Stimulated activated CD4-positive, alpha-beta T cell treated with anti-CD3 and anti-CD28 coated beads, Interleukin-12 subunit alpha, Interleukin-12 subunit beta, amount 100 ng/mL, for 24 hours (primary cell): ENCODE measurements at regions not wholly inside any gene's neighbourhood (a gene's known extent, or its start where the extent isn't known, plus 50 kb on each side); places are given as distances from the start of the nearest gene placed in this dataset.
"Not testable (repeated sequence)": the region's sequence is repeated elsewhere in the genome, so short reads cannot be mapped to it uniquely, and the experiment has no call there.

Source experiments
- DNase-seq, 2 experiments: peaks; one replicate each; pipeline ENCODE4 v3.0.0-alpha.2; 2020; ENCODE audit warnings: low read depth in 2 of 2

GRCh38 chr17:77341069-77341541 lies 200.3 kb downstream of the SEC14L1 start:
- DNase-seq, result no peak

DNA sequence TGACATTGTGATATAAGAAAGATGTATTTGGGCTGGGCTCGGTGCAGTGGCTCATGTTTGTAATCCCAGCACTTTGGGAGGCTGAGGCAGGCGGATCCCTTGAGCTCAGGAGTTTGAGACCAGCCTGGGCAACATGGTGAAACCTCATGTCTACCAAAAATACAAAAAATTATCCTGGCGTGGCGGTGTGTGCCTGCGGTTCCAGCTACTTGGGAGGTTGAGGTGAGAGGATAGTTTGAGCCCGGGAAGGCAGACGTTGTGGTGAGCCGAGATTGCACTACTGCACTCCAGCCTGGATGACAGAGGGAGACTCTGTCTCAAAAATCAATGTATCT lies 201.9 kb downstream of the SEC14L1 start:
- not testable (repeated sequence) for DNase-seq

DNA sequence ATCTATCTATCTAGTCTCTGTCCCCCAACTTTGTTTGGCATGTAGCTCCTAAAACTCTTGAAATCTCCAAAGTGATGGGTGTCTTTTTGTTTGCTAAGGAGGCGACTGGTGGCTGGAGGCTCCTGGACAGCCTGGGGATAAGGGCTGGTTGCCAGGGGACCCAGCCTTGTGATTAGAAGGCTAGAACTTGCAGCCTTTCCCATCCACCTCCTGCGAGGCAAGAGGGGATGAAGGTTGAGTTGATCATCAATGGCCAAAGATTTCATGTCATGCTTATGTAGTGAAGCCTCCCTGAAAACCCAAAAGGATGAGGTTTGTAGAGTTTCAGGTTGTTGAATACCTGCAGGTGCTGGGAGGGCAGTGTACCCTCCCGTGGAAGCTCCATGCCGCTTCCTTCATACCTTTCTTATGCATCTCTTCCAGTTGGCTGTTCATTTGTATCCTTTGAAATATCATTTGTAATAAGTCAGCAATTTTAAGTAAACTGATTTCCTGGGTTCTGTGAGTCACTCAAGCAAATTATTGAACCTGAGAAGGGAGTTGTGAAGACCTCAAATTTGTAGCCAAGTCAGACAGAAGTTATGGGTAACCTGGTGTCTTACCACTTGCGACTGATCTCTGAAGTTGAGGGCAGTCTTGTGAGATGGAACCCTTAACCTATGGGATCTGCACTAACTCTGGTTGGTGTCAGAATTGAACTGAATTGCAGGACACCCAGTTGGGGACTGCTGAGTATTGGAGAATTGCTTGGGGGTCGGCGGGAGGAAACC lies 202.4 kb downstream of the SEC14L1 start:
- DNase-seq, result no peak

DNA sequence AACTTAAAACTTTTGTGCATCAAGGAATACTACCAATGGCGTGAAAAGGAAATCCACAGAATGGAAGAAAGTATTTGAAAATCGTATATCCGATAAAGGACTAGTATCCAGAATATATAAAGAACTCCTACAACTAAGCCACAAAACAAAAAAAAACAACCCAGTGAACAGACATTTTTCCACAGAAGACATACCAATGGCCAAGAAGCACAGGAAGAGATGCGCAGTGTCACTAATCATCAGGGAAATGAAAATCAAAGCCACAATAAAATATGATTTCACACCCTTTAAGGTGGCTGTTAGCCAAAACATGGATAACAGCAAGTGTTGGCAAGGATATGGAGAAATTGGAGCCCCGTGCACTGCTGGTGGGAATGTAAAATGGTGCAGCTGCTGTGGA lies 203.3 kb downstream of the SEC14L1 start:
- no peak for DNase-seq

DNA sequence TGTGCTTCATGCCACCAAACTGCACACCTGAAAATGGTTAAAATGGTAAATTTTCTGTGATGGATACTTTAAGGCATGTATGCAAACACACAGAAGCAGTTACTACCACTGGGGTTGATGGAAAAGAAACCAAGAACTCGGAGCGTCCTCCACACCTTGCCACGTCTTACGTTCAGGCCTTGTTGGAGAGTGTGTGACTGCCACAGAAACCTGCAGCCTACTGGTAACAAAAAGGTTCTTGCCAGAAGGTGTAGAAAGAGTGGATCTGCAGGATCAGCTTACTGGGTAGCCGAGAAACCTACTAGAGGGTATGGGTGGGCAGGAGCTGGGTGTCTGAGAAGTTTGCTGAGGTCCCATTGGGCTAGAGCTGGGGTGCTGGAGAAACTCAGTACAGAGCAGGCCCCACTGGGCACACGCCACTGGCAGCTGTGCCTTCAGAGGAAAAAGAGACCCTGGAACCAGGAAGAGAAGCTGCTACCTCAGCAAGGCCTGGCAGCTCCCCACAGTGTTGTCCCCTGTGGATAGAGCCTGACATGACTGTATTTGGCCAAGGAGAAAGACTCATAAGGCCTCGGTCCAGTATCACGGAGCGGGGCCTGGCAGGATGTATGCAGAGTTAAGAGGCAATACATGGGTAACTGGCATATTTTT lies 204.6 kb downstream of the SEC14L1 start:
- no peak for DNase-seq

- DNase-seq, result no peak
Measured at GRCh38 chr17:77346765-77347164, 206.0 kb downstream of the SEC14L1 start.

GRCh38 chr17:77347544-77347943 lies 206.8 kb downstream of the SEC14L1 start:
- no peak for DNase-seq

DNA sequence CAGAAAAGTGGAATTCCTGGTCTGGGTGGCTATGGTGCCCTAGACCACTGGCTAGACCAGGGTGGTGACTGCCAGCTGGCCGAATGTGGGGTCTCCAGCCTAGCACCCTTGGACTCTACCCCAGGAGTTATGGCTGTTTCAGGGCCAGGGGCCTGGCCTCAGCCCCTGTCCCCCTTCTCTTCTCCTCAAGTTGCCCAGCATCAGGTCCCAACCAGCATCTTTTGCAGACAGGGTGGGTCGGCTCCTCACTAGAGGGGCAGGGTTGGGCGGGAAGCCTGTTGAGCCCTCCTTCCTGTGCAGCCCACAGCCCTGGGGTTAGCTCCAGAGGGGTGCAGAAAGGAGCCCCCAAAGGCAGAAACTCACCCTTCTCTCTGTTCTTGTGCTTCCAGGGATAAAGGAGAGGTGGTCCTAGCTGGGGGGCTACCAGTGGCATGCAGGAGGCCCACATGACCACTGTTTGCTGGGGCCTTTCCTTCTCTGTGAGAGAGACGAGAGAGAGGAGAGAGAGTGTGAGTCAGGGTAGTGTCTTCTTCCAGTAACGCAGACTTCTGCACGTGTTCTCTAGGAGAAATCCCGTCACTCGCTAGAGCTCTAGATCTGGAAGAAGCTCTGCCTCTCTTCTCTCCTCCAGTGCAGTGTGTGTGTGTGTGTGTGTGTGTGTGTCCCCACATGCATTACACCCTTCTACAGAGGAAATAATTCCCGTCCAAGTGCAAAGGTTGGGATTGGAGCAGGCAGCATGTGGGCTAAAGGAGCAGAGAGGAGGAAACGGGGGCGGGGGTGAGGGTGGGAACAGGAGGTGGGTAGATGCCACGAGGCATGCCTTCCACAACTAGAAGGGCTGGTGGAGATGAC lies 209.4 kb downstream of the SEC14L1 start:
- DNase-seq, result no peak

GRCh38 chr17:77352441-77352840 lies 211.7 kb downstream of the SEC14L1 start:
- DNase-seq, result no peak

- DNase-seq, result no peak
Measured at GRCh38 chr17:77352996-77353395, 212.2 kb downstream of the SEC14L1 start.

DNA sequence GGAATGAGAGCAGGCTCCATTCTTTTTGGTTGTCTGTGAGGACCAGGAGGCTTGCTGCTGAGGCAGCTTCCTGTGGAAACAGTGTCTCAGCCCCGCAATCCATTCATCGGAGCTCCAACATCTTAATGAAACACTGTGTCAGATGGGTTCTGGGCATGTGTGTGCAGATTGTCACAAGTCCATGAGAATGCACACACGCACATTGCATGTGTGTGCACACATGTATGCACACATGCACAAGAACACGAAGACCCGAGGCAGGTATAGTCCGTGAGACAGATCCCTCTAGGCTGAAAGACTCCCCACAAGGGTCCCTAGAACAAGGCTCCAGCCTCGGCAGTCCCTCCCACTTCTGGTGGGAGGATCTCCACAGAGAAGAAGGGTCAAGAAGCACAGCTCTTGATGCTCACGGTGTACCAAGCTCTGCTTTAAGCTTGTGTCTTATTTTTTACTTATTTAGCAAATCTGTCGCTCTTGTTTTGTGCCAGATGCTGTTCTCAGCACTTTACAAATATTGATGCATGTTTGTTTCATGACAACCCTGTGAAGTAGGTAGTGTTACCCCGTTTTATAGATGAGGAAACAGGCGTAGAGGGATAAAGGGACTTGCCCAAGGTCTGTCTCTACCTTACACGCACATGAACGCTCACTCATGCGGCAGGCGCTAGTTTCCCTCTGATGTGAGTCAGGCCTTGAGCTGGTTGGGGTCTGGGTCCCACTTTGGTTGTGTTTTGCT lies 213.1 kb downstream of the SEC14L1 start:
- no peak for DNase-seq

DNA sequence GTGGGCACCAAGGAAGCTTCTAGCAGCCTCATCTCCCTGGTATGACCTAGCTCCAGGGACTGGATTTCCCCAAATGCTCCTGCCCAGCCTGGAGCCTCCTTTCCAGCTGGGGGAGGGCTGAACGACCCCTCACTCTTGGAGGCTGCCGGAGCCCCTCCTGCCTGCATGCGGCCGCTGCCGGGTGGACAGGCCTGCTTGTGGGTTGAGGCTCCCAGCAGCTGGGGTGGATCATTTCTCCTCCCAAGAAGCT lies 213.6 kb downstream of the SEC14L1 start:
- DNase-seq, result no peak

- no peak for DNase-seq
Measured at GRCh38 chr17:77354670-77355455, 214.1 kb downstream of the SEC14L1 start.

- DNase-seq, result no peak
Measured at GRCh38 chr17:77356109-77356689, 215.4 kb downstream of the SEC14L1 start.

DNA sequence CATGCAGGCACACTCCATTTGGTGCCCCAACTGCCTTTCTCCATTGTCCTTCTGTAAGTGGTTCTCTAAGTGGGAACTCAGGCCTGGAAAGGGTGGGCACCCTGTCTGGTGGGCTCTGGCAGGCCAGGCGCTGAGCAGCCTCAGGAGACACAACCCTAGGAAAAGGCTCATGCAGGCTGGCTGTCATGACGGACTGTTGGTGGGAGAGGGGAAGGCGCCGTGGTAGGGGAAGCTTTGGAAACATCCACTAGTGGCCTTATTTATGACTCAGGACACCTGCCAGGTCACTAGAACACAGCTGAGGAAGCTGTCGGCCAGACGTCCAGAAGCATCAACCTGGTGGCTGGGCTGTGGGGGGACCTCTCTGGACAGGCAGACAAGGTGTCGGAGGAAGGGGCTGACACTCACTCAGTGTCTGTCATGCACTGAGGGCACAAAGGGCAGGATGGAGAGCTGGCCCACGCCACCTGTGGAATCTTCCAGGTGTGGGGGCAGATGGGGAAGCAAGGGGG lies 216.0 kb downstream of the SEC14L1 start:
- no peak for DNase-seq

GRCh38 chr17:77358801-77359200 lies 218.0 kb downstream of the SEC14L1 start:
- no peak for DNase-seq

DNA sequence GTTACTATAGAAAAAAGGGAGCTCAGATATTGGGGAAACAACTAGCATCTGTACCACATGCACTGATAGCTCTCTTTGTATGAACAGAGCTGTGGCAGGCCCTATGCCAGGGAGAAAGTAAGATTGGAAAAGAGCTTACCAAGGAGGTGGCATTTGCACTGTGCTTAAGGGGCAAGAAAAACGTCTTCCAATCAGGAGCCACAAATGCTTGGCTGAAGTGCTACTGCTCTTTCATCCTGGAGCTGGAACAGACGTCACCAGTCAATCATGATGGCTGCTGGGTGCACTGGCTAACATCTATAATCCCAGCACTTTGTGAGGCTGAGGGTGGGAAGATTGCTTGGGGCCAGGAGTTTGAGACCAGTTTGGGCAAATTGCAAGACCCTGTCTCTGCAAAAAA lies 218.5 kb downstream of the SEC14L1 start:
- DNase-seq, result no peak

GRCh38 chr17:77361986-77362620 lies 221.3 kb downstream of the SEC14L1 start:
- DNase-seq, result no peak

DNA sequence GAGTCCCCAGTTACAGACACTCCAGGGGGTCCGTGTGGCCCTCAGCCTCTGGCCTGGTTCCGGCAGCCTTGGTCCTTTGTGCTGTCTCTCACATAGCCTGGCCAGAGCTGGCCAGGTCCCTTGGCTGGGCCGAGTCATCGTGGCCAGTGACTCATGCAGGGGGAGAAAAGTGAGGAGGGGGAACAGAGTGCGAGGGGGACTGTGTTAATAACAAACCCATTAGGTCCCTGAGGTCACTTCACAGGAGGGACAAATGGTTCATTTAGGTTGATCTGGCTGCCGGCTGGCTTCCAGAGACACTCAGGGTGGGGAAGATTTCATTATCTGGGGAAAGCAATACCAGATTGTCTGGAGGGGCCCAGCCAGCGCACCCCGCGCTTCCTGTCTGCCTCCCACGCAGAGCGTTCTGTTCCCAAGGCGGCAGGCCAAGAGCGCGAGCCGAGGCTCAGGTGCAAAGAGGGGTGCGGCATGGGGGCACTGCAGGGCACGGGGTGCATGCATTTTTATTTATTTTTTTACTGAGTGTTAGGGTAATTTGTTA lies 223.1 kb downstream of the SEC14L1 start:
- DNase-seq, result no peak

DNA sequence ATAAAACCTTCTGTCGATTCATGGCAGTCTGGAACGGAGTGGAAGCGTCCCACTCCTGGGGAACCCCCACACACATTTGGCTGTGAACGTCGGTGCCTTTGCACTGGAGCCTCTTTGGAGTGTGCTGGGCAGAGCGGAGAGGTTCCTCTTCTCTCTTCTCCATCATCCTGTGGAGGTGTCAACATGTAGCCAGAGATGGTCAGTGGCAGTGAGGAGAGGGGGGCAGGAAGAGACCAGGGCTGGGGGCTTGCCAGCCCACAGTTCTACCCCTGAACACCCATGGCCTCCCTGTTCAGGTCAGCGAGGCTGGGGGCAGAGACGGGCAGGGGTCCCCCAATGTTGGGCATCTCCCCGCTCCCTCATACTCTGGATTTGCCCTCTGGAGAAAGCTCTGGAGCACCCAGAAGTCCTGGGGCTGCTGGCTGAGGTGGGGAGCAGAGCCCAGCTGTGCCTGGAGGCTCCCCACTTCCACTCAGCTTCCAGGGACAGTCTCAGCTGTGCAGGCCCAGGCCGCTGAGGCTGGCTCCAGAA lies 223.7 kb downstream of the SEC14L1 start:
- DNase-seq, result no peak
